NCI-H2196 treated with DMSO at 0.1 percent for 48 hours (cell line): ENCODE measurements at regions not wholly inside any gene's neighbourhood (a gene's known extent, or its start where the extent isn't known, plus 50 kb on each side); places are given as distances from the start of the nearest gene placed in this dataset.

ENCODE experiments used
- DNase-seq: peaks from one replicate; lab custom pipeline; 2025; ENCODE audit not compliant: unreplicated experiment; lab: John Stamatoyannopoulos, UW

- DNase-seq = no peak
These were observed 300.4 kb upstream of the B3GAT1 start for GRCh38 chr11:134712228-134713145.

DNA sequence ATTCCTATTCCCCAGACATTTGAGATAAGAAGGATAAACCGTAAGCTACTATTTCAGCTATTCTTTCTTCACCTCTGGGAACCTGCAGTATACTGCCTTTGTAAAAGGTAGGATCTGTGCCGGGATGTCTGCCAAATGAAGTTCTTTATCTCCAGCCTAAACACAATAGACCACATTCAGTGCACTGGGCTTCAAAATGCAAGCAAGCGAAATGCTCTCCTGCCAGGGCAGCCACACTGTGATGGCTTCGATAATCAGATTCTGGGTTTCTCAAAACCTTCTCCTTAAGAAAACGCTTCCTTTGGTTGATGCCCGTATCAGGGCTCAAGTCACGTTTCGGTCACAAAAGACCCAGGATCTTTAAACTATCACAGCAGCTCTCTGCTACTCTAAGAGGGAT lies 299.5 kb upstream of the B3GAT1 start:
- DNase-seq = no peak

DNA sequence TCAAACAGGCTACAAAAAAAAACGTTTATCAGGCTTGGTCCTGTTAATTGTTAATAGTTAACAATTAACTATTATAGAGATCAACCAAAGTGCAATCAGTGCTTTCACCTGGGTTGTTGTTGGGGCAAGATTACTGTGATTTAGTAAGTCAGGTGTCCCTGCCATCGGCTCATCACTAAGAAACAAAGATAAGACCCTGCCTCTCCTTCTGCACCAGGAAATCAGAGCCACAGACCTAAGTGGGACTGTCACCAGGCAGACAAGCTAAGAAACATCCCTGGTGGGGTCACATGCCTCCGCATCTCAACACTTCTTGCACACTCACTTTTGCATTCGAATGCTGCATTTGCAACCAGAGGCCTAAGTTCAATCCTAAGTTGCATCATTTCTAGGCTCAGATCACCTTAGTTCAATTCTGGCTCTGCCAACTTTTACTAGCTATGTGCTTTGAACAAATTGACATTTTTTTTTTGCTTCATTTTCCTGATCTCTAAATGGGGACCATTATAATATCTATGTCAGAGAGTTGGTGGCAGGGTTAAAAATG lies 298.9 kb upstream of the B3GAT1 start:
- no peak for DNase-seq

DNA sequence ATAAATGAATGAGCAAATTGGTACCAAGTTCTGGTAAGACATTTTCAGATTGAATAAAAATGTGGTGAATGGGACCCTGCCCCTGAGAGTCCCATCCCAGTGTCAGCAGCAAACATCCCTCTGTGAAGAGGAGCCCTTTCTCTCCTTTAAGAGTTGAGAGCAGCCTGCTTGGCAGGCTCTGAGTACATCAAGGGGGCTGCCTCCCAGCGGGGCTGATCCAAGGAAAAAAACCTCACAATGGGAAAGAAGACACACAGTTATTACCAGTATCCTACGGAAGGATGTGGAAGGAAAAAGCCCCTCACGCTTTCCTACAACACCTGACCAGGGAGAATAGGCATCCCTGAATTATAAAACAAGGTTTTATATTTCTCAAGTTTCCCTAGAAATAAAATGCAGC lies 293.8 kb upstream of the B3GAT1 start:
- no peak for DNase-seq

DNA sequence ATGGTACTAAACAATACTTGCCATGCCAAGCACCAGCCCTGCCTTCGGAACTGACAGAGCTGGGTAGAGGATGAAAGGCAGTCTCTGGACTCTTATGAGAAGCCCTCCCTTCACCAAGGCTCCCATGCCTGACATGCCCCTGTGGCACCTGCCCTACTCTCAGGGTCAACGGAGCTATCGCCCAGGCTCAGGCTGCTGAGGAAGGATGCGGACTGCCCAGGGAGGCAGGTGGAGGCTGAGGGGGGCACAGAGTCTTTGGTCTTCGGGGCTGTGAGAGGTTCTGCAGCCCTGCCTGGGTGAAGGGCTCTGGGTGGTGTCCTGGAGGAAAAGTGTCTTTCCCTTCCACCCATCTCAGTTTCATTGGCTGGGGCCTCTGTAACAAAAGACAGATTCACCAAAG lies 290.8 kb upstream of the B3GAT1 start:
- no peak for DNase-seq

DNA sequence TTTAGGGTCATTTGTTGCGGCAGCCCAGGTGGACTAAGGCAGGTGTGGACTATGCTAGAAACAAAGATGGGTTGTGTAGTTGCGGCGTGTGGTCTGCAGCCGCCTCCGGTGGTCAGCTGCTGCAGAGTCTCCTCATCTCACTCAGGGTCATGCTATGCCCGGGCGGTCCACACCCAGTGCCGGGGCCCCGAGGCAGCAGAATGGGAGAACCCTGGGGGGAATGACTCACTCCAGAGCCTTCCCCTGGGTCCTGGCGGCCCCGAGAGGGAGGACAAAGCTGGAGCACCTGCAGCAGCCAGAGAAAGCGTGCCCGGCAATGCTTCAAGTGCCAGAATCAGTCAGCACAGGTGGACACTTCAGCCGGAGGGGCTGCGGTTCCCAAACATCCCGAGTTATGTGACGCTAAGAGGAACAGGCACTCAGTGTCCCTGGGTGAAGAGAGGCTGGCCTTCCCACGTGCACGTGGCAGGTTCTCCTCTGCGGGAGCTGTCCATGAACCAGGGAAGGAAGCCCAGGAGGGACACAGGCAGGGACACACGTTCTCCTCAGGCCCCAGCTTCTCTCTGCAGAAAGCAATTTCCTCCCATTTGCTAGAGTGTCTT lies 289.6 kb upstream of the B3GAT1 start:
- DNase-seq = no peak

DNA sequence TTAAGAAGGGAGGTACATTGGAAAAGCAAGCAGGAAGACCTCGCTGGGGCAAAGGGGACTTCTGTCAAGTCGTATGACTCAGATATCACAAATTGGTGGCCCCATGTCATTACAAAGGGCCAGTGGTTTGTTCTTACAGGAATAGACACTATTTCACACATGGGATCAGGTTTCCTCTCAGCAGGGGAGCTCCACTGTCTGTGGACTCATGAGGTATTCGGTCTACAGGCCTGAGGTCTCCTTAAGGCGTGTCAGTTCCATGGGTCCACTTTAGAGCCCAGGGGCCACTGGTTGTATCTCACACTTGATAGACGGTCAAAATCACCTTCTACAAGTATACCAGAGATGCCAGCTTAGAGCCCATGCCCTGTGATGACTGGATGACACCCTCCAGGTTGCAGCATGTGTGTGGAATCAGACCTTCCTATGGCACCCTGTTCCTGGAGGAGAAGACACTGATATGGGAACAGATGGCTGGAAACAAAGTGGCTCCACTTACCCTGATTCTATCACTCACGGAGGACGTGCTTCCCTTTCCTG lies 288.1 kb upstream of the B3GAT1 start:
- DNase-seq = no peak

DNA sequence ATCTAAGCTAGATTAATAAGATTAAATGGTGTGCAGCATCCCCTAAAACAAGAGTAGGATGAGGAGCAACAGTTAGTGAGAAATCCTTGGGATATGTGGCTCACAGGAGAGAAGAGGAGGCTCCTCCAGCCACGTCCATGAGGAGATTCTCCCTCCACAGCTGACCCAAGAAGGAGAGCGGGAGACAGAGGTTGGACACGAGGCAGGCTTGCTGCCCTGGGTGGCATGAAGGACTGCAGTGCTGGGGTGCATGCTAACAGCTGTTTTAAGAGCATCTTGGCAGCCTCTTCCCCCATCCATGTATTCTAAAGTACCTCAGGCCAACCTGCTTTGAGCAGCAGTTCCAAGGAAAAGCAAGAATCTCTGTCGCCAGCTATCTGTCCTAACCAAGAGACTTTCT lies 284.4 kb upstream of the B3GAT1 start:
- DNase-seq = no peak

- no peak for DNase-seq
These were observed 279.9 kb upstream of the B3GAT1 start for GRCh38 chr11:134691985-134692384.

GRCh38 chr11:134691295-134691873 lies 279.3 kb upstream of the B3GAT1 start:
- DNase-seq = no peak

DNA sequence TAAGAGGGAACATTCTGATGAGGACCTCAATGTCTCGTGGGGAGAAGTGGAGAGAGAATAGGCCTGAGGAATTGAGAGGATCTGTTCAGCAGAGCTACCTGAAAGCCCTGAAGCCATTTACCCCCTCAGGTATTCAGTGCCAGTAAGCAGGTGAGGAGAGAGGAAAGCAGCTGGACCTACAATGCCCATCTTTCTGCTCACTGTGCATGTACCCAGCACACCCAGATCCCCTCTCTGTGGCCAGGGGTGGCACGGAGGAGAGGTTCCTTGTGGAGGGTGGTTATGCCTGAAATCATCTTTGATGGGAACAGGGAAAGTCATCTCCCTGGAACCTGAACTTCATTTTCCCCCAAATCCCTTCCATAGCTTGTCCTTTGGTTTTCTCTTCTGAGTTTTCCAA lies 277.8 kb upstream of the B3GAT1 start:
- DNase-seq = no peak

GRCh38 chr11:134687548-134687947 lies 275.5 kb upstream of the B3GAT1 start:
- no peak for DNase-seq

DNA sequence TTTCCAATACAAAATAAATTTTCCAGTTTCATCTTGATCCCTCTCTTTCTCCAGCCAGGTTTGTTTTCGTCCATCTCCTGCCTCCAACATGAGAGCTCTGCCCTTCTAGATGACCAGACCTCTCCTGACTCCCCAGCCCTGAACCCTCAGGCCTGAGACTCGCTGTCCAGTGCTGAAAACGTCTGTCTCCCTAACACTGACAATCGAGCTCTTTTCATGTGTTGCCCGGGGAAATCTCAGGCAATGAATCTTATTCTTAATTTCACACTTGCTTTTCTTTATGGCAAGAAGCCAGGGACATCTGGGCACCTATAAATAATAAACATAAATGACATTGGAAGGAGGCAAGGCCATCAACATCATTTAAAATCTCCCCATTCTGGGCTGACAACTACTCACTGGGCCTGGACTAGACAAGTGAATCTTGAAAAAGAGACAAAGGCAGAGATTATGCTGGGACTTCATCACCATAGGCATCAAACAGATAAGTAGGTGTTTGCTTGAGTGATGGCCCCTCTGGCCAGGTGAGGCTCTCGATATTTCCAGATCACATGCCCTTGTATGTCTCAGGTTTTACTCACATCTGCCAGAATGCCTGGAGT lies 274.5 kb upstream of the B3GAT1 start:
- DNase-seq = no peak

DNA sequence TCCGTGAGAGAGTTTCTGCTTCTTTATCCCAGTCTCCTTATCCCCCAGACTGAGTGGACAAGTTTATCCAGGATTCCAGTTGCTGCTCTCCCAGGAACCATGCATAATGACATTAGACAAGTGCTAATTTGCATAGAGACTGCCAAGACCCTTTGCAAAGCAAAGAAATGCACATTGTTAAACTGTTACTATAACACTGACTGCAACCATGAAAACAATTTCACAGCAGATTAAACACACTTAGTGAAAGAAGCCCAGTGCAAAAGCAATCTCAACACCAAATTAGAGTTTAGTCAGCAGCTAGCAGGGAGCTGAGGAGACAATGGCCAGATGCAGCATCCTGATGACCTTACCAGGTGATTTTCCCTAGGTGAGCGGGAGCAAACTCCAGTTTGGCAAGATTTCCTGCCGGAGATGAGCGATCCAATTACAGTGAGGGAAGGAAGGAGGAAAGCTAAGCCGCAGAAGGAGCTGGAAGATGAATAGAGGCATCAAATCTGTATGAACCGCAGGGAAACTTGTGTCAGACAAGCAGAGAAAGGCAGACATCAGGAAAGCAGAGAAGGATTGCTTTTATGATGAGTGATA lies 273.8 kb upstream of the B3GAT1 start:
- DNase-seq = no peak

DNA sequence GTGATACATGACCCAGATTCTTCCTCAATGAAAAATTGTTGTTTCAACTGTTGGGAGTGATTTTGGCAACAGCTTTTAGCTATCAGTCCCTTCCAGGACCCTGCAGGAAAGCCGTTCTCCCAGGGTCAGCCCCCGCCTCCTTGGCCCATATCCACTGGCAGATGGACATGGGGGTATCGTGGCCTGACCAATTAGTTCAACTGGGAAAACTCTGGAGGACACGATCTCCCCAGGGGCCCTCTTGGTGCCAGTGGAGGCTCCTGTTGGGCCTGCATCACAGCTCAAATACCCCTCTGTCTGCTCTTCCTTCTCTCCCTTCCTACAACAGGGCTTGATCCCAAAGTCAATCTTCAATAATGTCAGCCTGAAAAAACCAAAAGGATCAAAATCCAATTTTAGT lies 272.5 kb upstream of the B3GAT1 start:
- no peak for DNase-seq

- DNase-seq = no peak
These were observed 271.8 kb upstream of the B3GAT1 start for GRCh38 chr11:134683860-134684259.

DNA sequence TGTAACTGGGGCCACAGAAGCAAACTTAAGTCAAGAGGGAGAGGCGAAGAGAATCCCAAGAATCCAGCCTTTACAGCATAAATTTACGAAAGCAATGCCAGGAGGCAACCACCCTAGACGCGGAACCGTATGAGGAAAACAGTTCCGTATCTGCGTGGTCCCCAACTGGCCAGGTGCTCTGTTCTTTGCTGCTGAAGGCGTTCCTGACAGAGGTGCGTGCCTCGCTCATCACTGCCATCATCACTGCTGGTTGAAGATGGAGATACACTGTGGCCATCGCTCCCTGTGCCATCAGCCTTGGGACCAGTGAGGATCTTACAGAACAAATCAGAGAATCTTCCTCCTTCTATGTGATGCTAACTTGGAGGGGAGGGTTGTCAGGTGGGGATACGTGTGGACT lies 270.5 kb upstream of the B3GAT1 start:
- DNase-seq = no peak

GRCh38 chr11:134679592-134679991 lies 267.6 kb upstream of the B3GAT1 start:
- DNase-seq = no peak

- no peak for DNase-seq
These were observed 266.7 kb upstream of the B3GAT1 start for GRCh38 chr11:134678744-134679143.

DNA sequence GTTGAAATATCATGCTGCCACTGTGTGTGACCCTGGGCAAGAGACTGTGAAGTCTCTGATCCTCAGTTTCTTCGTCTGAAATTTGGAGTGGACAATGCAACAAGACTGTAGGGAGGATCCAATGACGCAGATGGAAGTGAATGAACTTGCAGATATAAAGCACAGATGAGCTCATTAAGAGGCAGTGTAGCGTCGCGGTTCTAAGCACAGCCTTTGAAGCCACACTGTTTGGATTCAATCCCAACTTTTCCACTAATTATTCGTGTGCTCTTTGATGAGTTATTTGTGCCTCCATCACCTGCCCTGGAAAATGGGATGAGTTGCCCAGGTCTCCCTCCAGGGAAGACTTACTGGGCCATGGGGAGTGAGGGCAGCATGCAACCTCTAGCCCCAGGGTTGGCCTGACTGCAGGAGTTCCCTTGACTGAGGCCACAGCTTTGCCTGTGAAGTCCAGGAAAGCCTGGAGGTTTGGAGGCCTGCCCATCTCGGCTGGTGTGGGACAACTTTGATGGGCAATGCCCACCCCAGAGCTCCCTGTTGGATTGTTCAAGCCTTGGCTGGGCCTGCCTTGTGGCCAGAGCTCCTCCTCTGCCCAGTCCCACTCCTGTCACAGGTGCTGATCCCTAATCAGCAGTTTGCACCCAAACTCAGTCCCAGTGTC lies 266.0 kb upstream of the B3GAT1 start:
- no peak for DNase-seq
